SK-N-SH treated with all-trans-retinoic acid at 6 μM for 48 hours (cell line): ENCODE measurements at regions not wholly inside any gene's neighbourhood (a gene's known extent, or its start where the extent isn't known, plus 50 kb on each side); places are given as distances from the start of the nearest gene placed in this dataset.

ENCODE experiments used
- PATZ1 ChIP-seq: fragments of 250-450 bp; sonication (Bioruptor Pico); IDR thresholded peaks from 2 replicates; pipeline ENCODE4 v1.8.0; 2020; ENCODE audit warnings: mild to moderate bottlenecking, moderate library complexity, borderline replicate concordance
- POU6F1 ChIP-seq: fragments of 250-450 bp; sonication (Bioruptor Pico); IDR thresholded peaks from 2 replicates; pipeline ENCODE4 v1.8.0; 2021; ENCODE audit warnings: low read depth, mild to moderate bottlenecking, moderate library complexity, borderline replicate concordance
- PPARA ChIP-seq: fragments of 250-450 bp; sonication (Bioruptor Pico); IDR thresholded peaks from 2 replicates; pipeline ENCODE4 v1.5.0; 2020; ENCODE audit warnings: mild to moderate bottlenecking, borderline replicate concordance
- RARB ChIP-seq: fragments of 250-450 bp; sonication (Bioruptor Pico); IDR thresholded peaks from 2 replicates; pipeline ENCODE4 v1.8.0; 2021; ENCODE audit warnings: mild to moderate bottlenecking, moderate library complexity
- TOX ChIP-seq: fragments of 250-450 bp; sonication (Bioruptor Pico); IDR thresholded peaks from 2 replicates; pipeline ENCODE4 v1.8.0; 2021; ENCODE audit warnings: mild to moderate bottlenecking, moderate library complexity, borderline replicate concordance

GRCh38 chr3:69456631-69457030 is 70.7 kb upstream of the FRMD4B start:
- no peak for TF ChIP-seq RARB (CRISPR knock-in tag)
- no peak for TF ChIP-seq TOX (CRISPR knock-in tag)
- no peak for TF ChIP-seq POU6F1 (CRISPR knock-in tag)
- no peak for TF ChIP-seq PPARA (CRISPR knock-in tag)
- TF ChIP-seq PATZ1 = no peak
